Endodermal cell (in vitro differentiated cells): ENCODE measurements at regions not wholly inside any gene's neighbourhood (a gene's known extent, or its start where the extent isn't known, plus 50 kb on each side); places are given as distances from the start of the nearest gene placed in this dataset.

ENCODE experiments used
- DNase-seq: peaks from one replicate; pipeline ENCODE4 v3.0.0-alpha.2; 2017
- H3K27ac ChIP-seq: 2 replicates; pipeline ENCODE4 v1.5.1; 2013; ENCODE audit warnings: mild to moderate bottlenecking, low read depth, low read length, moderate library complexity
- H3K27me3 ChIP-seq: 2 replicates; pipeline ENCODE4 v1.6.1; 2013; ENCODE audit warnings: mild to moderate bottlenecking, low read length, moderate library complexity; ENCODE audit not compliant: insufficient read depth, control insufficient read depth, poor library complexity, severe bottlenecking
- H3K36me3 ChIP-seq: 2 replicates; pipeline ENCODE4 v1.7.0; 2013; ENCODE audit warnings: mild to moderate bottlenecking, low read length, moderate library complexity; ENCODE audit not compliant: control insufficient read depth, insufficient read depth
- H3K4me1 ChIP-seq: one replicate; pipeline ENCODE4 v1.7.0; 2013; ENCODE audit warnings: low read length; ENCODE audit not compliant: control insufficient read depth, insufficient read depth
- H3K4me3 ChIP-seq: 2 replicates; pipeline ENCODE4 v1.5.1; 2013; ENCODE audit warnings: mild to moderate bottlenecking, low read length, moderate library complexity
- H3K9ac ChIP-seq: 2 replicates; pipeline ENCODE4 v1.6.1; 2013; ENCODE audit warnings: mild to moderate bottlenecking, low read length, moderate library complexity; ENCODE audit not compliant: poor library complexity, severe bottlenecking; ENCODE audit errors: extremely low read depth
- H3K9me3 ChIP-seq: 2 replicates; pipeline ENCODE4 v1.6.1; 2013; ENCODE audit warnings: mild to moderate bottlenecking, low read length, moderate library complexity; ENCODE audit not compliant: control insufficient read depth
- H3K27ac Mint-ChIP-seq: 2 replicates; pipeline ENCODE4 v1.8.0; 2020; ENCODE audit warnings: mixed read lengths
- H3K27me3 Mint-ChIP-seq: 2 replicates; pipeline ENCODE4 v1.8.0; 2021; ENCODE audit warnings: mild to moderate bottlenecking, mixed read lengths; ENCODE audit not compliant: insufficient read depth
- H3K36me3 Mint-ChIP-seq: 2 replicates; pipeline ENCODE4 v1.8.0; 2020; ENCODE audit warnings: low read depth, mixed read lengths
- H3K4me1 Mint-ChIP-seq: 2 replicates; pipeline ENCODE4 v1.8.0; 2020; ENCODE audit warnings: mixed read lengths
- H3K4me3 Mint-ChIP-seq: 2 replicates; pipeline ENCODE4 v1.8.0; 2020; ENCODE audit warnings: mild to moderate bottlenecking, moderate library complexity, mixed read lengths
- H3K9me3 Mint-ChIP-seq: 2 replicates; pipeline ENCODE4 v1.8.0; 2020; ENCODE audit warnings: mild to moderate bottlenecking, mixed read lengths
- CTCF ChIP-seq: fragments of 200-600 bp; sonication (generic); conservative IDR thresholded peaks from 2 replicates; pipeline ENCODE4 v1.5.0; 2021; ENCODE audit warnings: antibody characterized with exemption, mild to moderate bottlenecking
- WGBS, 2 experiments: methylation state at CpG; one replicate each; pipeline versions ENCODE4 v1.1.5 to v1.1.7; 2013; ENCODE audit warnings: missing lambda C conversion rate in 2 of 2, mixed read lengths in 1 of 2; ENCODE audit not compliant: insufficient coverage in 1 of 2, insufficient read length in 1 of 2; 5-methylcytosine and 5-hydroxymethylcytosine counted together

- no peak for DNase-seq
- Mint-ChIP-seq H3K27me3 (no peaks in the 10 kb centered on the region), H3K4me1 (peaks cover 13% of the 10 kb centered on the region), H3K36me3 (no peaks in the 10 kb centered on the region), H3K9me3 (no peaks in the 10 kb centered on the region), H3K4me3 (no peak overlapping the region), H3K27ac (no peak overlapping the region)
- TF ChIP-seq CTCF: no peak
- Histone ChIP-seq H3K36me3 (no peaks in the 10 kb centered on the region), H3K9ac (no peak overlapping the region), H3K4me1 (peaks cover 7% of the 10 kb centered on the region), H3K9me3 (no peaks in the 10 kb centered on the region), H3K27me3 (peaks cover 5% of the 10 kb centered on the region), H3K4me3 (no peak overlapping the region), H3K27ac (no peak overlapping the region)
- 94 to 100% methylated on average over 2 of the region's 2 CpGs for WGBS, 2 experiments
Observed at GRCh38 chr11:121933694-121934093, 182.3 kb downstream of the BLID start.

GRCh38 chr11:121933294-121933693 lies 182.7 kb downstream of the BLID start:
- Mint-ChIP-seq H3K27me3 (no peaks in the 10 kb centered on the region), H3K4me1 (peaks cover 13% of the 10 kb centered on the region), H3K9me3 (no peaks in the 10 kb centered on the region), H3K27ac (no peak overlapping the region), H3K4me3 (no peak overlapping the region), H3K36me3 (no peaks in the 10 kb centered on the region)
- no peak for TF ChIP-seq CTCF
- DNase-seq: no peak
- no peak overlapping the region for H3K27ac ChIP-seq
- no peak overlapping the region for H3K9ac ChIP-seq
- 90 to 93% methylated on average over 6 to 7 of the region's 8 CpGs for WGBS, 2 experiments
- peaks cover 2% of the 10 kb centered on the region for H3K27me3 ChIP-seq
- no peaks in the 10 kb centered on the region for H3K36me3 ChIP-seq
- peaks cover 9% of the 10 kb centered on the region for H3K4me1 ChIP-seq
- no peak overlapping the region for H3K4me3 ChIP-seq
- H3K9me3 ChIP-seq: no peaks in the 10 kb centered on the region

- no peak overlapping the region for H3K4me3 ChIP-seq
- H3K9me3 ChIP-seq: no peaks in the 10 kb centered on the region
- peak; percentile 21 for TF ChIP-seq CTCF
- H3K36me3 ChIP-seq: no peaks in the 10 kb centered on the region
- no peaks in the 10 kb centered on the region for H3K9me3 Mint-ChIP-seq
- no peaks in the 10 kb centered on the region for H3K27me3 ChIP-seq
- H3K4me1 Mint-ChIP-seq: peaks cover 13% of the 10 kb centered on the region
- no peaks in the 10 kb centered on the region for H3K27me3 Mint-ChIP-seq
- WGBS, 2 experiments: 91 to 92% methylated on average over 2 to 3 of the region's 3 CpGs
- H3K4me3 Mint-ChIP-seq: no peak overlapping the region
- no peak for DNase-seq
- H3K27ac Mint-ChIP-seq: no peak overlapping the region
- H3K9ac ChIP-seq: no peak overlapping the region
- H3K27ac ChIP-seq: no peak overlapping the region
- no peaks in the 10 kb centered on the region for H3K36me3 Mint-ChIP-seq
- peaks cover 9% of the 10 kb centered on the region for H3K4me1 ChIP-seq
Observed at GRCh38 chr11:121932646-121933185, 183.3 kb downstream of the BLID start.
